HG02678 (cell line): ENCODE measurements at regions not wholly inside any gene's neighbourhood (a gene's known extent, or its start where the extent isn't known, plus 50 kb on each side); places are given as distances from the start of the nearest gene placed in this dataset.

Experiments
- ATAC-seq: cut with Tn5 transposase; IDR thresholded peaks from one replicate; pipeline ENCODE4 v1.9.1; 2021; ENCODE audit warnings: mild to moderate bottlenecking, moderate library complexity; ENCODE audit not compliant: unreplicated experiment

GRCh38 chr5:82417776-82418607, 139.8 kb upstream of the RPS23 start:
- no peak for ATAC-seq

- no peak for ATAC-seq
Measured at GRCh38 chr5:82416512-82416911, 138.4 kb upstream of the RPS23 start.

GRCh38 chr5:82414041-82414388, 135.9 kb upstream of the RPS23 start:
- no peak for ATAC-seq

GRCh38 chr5:82413302-82414040, 135.3 kb upstream of the RPS23 start:
- ATAC-seq, result no peak

GRCh38 chr5:82408033-82408432, 129.9 kb upstream of the RPS23 start:
- no peak for ATAC-seq

GRCh38 chr5:82406205-82406773, 128.1 kb upstream of the RPS23 start:
- no peak for ATAC-seq

GRCh38 chr5:82405618-82406204, 127.6 kb upstream of the RPS23 start:
- ATAC-seq, result no peak

GRCh38 chr5:82405161-82405560, 127.0 kb upstream of the RPS23 start:
- no peak for ATAC-seq

- no peak for ATAC-seq
Measured at GRCh38 chr5:82404382-82404945, 126.3 kb upstream of the RPS23 start.

- no peak for ATAC-seq
Measured at GRCh38 chr5:82403724-82404123, 125.6 kb upstream of the RPS23 start.

- ATAC-seq, result no peak
Measured at GRCh38 chr5:82403026-82403425, 124.9 kb upstream of the RPS23 start.

- ATAC-seq, result no peak
Measured at GRCh38 chr5:82399111-82399510, 121.0 kb upstream of the RPS23 start.

- no peak for ATAC-seq
Measured at GRCh38 chr5:82397741-82398320, 119.7 kb upstream of the RPS23 start.

- ATAC-seq, result no peak
Measured at GRCh38 chr5:82396871-82397514, 118.8 kb upstream of the RPS23 start.

GRCh38 chr5:82396396-82396795, 118.2 kb upstream of the RPS23 start:
- no peak for ATAC-seq

GRCh38 chr5:82393951-82394350, 115.8 kb upstream of the RPS23 start:
- ATAC-seq, result no peak

GRCh38 chr5:82390088-82390487, 111.9 kb upstream of the RPS23 start:
- no peak for ATAC-seq

GRCh38 chr5:82389347-82389746, 111.2 kb upstream of the RPS23 start:
- ATAC-seq, result no peak

- no peak for ATAC-seq
Measured at GRCh38 chr5:82388181-82388580, 110.0 kb upstream of the RPS23 start.

- no peak for ATAC-seq
Measured at GRCh38 chr5:82387819-82388166, 109.6 kb upstream of the RPS23 start.
